ENCODE measurements at regions not wholly inside any gene's neighbourhood (a gene's known extent, or its start where the extent isn't known, plus 50 kb on each side); places are given as distances from the start of the nearest gene placed in this dataset.
"Not testable (repeated sequence)": the region's sequence is repeated elsewhere in the genome, so short reads cannot be mapped to it uniquely, and the experiment has no call there.

DNA sequence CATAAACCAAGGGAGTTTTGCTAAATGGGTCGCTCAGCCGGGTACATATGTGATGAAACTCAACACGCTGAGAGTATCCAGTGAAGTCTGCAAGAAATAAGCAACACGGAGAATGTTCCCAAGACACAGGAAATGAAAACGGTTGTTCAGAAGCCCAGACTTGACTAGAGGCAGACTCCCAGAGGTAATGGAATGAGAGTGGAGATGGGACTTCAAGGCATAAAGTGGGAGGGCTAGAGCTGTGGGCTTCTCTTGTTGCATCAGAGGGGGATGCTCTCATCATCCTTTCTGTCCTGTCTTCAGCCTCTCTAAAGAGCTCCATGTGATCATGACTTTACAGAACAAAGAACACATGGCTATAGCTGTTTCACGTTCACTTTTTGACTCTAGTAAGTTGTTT lies 88.3 kb downstream of the BAMBI start:
- H3K27me3 ChIP-seq (ENCODE audit: low read depth), result peaks cover 3% of the 10 kb centered on the region
- H3K4me3 ChIP-seq, result no peak overlapping the region
- TF ChIP-seq CTCF (IDR thresholded peaks at IDR 0.05), result no peak
- H3K9me3 ChIP-seq, result no peaks in the 10 kb centered on the region
- no peaks in the 10 kb centered on the region for H3K36me3 ChIP-seq
- no peak overlapping the region for H3K27ac ChIP-seq
- no peaks in the 10 kb centered on the region for H3K4me1 ChIP-seq
- intact Hi-C loops (cut with DNase I), result no loop called here
- ATAC-seq, result no peak
- no peak for DNase-seq

GRCh38 chr10:28768227-28768626 lies 90.9 kb downstream of the BAMBI start:
- ATAC-seq (peak in 1 of 2 donors; percentile 24), DNase-seq (no peak)

DNA sequence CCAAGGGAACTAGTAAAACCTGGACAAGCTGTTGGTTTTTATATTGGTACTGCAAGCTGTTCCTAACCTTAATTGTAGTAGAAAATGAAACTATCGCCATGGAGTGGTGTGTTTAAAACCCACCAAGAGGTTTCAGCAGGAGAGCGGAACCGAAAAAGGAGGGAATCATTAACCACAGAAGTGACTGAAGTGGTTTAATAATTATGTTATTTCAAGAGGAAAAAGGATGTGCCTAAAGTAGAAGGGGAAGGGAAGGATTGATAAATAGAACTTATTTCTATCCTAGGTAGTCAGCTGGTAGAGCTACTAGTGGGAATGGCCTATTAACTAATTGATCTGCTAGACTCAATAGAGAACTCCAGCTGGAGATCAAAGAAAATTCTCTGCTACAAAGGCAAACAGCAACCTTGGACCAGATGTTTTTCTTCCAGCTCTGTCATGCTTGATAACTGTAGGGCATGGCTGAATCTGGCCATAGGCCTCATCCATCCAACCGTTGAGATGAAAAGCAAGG lies 91.8 kb downstream of the BAMBI start:
- H3K27ac ChIP-seq, result no peak overlapping the region
- ATAC-seq, result peak; percentile 57 to 77
- no peaks in the 10 kb centered on the region for H3K4me1 ChIP-seq
- no peaks in the 10 kb centered on the region for H3K9me3 ChIP-seq
- H3K27me3 ChIP-seq (ENCODE audit: low read depth), result peaks cover 3% of the 10 kb centered on the region
- intact Hi-C loops (cut with DNase I), result no loop called here
- no peak for DNase-seq
- H3K36me3 ChIP-seq, result no peaks in the 10 kb centered on the region
- no peak overlapping the region for H3K4me3 ChIP-seq
- TF ChIP-seq CTCF (IDR thresholded peaks at IDR 0.05), result no peak

More at GRCh38 chr10:28768227-28768626, 90.9 kb downstream of the BAMBI start:
- no peak for TF ChIP-seq CTCF (IDR thresholded peaks at IDR 0.05)
- no peaks in the 10 kb centered on the region for H3K4me1 ChIP-seq
- intact Hi-C loops (cut with DNase I), result no loop called here
- no peaks in the 10 kb centered on the region for H3K36me3 ChIP-seq
- peaks cover 3% of the 10 kb centered on the region for H3K27me3 ChIP-seq (ENCODE audit: low read depth)
- no peak overlapping the region for H3K4me3 ChIP-seq
- H3K9me3 ChIP-seq, result no peaks in the 10 kb centered on the region
- no peak overlapping the region for H3K27ac ChIP-seq

GRCh38 chr10:28771580-28772090 lies 94.3 kb downstream of the BAMBI start:
- ATAC-seq; H3K9me3 ChIP-seq; H3K27me3 ChIP-seq (ENCODE audit: low read depth); DNase-seq; H3K4me1 ChIP-seq; H3K4me3 ChIP-seq; H3K36me3 ChIP-seq; H3K27ac ChIP-seq; intact Hi-C loops (cut with DNase I): not testable (repeated sequence)

- intact Hi-C loops (cut with DNase I), result no loop called here
- Histone ChIP-seq H3K4me3 (no peak overlapping the region), H3K27me3 (ENCODE audit: low read depth) (no peaks in the 10 kb centered on the region), H3K9me3 (no peaks in the 10 kb centered on the region), H3K36me3 (no peaks in the 10 kb centered on the region), H3K4me1 (no peaks in the 10 kb centered on the region), H3K27ac (no peak overlapping the region)
- DNase-seq (no peak), ATAC-seq (no peak)
- no peak for TF ChIP-seq CTCF (IDR thresholded peaks at IDR 0.05)
These were observed 97.0 kb downstream of the BAMBI start for GRCh38 chr10:28774051-28774995.

DNA sequence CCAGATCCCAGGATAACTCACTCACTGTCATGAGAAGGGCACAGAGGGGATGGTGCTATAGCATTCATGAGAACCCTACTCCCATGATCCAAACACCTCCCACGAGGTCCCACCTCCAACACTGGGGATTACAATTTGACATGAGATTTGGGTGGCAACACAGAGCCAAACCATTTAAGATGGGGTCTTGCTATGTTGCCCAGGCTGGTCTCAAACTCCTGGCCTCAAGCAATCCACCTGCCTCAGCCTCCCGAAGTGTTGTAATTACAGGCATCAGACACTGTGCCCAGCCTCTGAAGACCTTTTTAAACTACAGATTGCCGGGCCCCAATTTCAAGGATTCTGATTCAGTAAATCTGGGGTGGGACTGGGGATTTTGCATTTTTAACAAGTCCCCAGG lies 98.5 kb downstream of the BAMBI start:
- DNase-seq (no peak), ATAC-seq (no peak)
- Histone ChIP-seq H3K27ac (no peak overlapping the region), H3K36me3 (no peaks in the 10 kb centered on the region), H3K4me3 (no peak overlapping the region), H3K9me3 (no peaks in the 10 kb centered on the region), H3K27me3 (ENCODE audit: low read depth) (no peaks in the 10 kb centered on the region), H3K4me1 (no peaks in the 10 kb centered on the region)
- intact Hi-C loops (cut with DNase I), result no loop called here
- no peak for TF ChIP-seq CTCF (IDR thresholded peaks at IDR 0.05)
